ENCODE measurements at regions not wholly inside any gene's neighbourhood (a gene's known extent, or its start where the extent isn't known, plus 50 kb on each side); places are given as distances from the start of the nearest gene placed in this dataset.

DNA sequence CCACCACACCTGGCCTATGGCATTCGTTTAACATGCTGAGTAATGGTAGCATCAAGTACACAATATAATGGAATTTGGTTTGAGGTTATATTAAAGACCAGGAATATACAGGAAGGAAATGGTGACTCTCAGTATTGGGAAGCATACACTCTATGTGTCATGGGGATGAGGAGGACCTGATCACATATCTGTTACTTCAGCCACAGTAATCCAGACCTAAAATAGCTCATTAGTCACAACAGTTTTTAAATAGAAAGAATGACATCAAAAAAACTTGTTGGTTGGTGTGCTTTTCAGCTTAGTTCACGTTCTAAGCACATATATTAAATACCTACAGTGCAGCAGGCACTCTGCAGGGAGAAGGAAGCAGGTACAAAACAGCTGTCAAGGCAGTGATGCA is 52.5 kb upstream of the ATP2C1 start:
- Histone ChIP-seq H3K9me3 (no peaks in the 10 kb centered on the region), H3K4me2 (no peak overlapping the region), H3K4me3 (no peak overlapping the region), H3K27ac (no peak overlapping the region), H3K4me1 (no peaks in the 10 kb centered on the region)
- no peak for FAIRE-seq
- WGBS (ENCODE audit: missing lambda C conversion rate): 16% methylated on average over 2 of the region's 2 CpGs
- ATAC-seq: no peak
- no peak for DNase-seq (ENCODE audit: low read depth in 1 of 2, low spot score in 1 of 2)
- ChIA-PET CTCF (no interaction called here), POLR2A (no interaction called here)
- no peak for TF ChIP-seq NPAS2 (CRISPR knock-in tag; IDR thresholded peaks at IDR 0.05; ENCODE audit: borderline replicate concordance)
- TF ChIP-seq JUNB (IDR thresholded peaks at IDR 0.05): no peak
- TF ChIP-seq RCOR1 (IDR thresholded peaks at IDR 0.05; ENCODE audit: low read depth, low read length): no peak
- TF ChIP-seq ZNF302 (CRISPR knock-in tag; IDR thresholded peaks at IDR 0.05): no peak
- TF ChIP-seq HOXB13 (CRISPR knock-in tag; IDR thresholded peaks at IDR 0.05; ENCODE audit: low read depth): no peak
- TF ChIP-seq JUN (IDR thresholded peaks at IDR 0.05): no peak
- TF ChIP-seq, protein P1, sequence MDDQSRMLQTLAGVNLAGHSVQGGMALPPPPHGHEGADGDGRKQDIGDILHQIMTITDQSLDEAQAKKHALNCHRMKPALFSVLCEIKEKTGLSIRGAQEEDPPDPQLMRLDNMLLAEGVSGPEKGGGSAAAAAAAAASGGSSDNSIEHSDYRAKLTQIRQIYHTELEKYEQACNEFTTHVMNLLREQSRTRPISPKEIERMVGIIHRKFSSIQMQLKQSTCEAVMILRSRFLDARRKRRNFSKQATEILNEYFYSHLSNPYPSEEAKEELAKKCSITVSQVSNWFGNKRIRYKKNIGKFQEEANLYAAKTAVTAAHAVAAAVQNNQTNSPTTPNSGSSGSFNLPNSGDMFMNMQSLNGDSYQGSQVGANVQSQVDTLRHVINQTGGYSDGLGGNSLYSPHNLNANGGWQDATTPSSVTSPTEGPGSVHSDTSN (IDR thresholded peaks at IDR 0.05): no peak
- no peak for TF ChIP-seq FOSL2 (IDR thresholded peaks at IDR 0.05)
- TF ChIP-seq FOSL2 (CRISPR knock-in tag; IDR thresholded peaks at IDR 0.05): no peak
- no peak for TF ChIP-seq KDM1A (IDR thresholded peaks at IDR 0.05; ENCODE audit: low read depth)
- TF ChIP-seq, protein P2, sequence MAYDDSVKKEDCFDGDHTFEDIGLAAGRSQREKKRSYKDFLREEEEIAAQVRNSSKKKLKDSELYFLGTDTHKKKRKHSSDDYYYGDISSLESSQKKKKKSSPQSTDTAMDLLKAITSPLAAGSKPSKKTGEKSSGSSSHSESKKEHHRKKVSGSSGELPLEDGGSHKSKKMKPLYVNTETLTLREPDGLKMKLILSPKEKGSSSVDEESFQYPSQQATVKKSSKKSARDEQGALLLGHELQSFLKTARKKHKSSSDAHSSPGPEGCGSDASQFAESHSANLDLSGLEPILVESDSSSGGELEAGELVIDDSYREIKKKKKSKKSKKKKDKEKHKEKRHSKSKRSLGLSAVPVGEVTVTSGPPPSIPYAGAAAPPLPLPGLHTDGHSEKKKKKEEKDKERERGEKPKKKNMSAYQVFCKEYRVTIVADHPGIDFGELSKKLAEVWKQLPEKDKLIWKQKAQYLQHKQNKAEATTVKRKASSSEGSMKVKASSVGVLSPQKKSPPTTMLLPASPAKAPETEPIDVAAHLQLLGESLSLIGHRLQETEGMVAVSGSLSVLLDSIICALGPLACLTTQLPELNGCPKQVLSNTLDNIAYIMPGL (CRISPR knock-in tag; IDR thresholded peaks at IDR 0.05; ENCODE audit: borderline replicate concordance): no peak
- TF ChIP-seq PHF8 (IDR thresholded peaks at IDR 0.05; ENCODE audit: borderline replicate concordance, low read depth): no peak
- no peak for TF ChIP-seq HOXA7 (CRISPR knock-in tag; IDR thresholded peaks at IDR 0.05)
- no peak for TF ChIP-seq RAD21 (conservative IDR thresholded peaks at IDR 0.05 in 1 of 2, IDR thresholded peaks at IDR 0.05 in 1 of 2)

DNA sequence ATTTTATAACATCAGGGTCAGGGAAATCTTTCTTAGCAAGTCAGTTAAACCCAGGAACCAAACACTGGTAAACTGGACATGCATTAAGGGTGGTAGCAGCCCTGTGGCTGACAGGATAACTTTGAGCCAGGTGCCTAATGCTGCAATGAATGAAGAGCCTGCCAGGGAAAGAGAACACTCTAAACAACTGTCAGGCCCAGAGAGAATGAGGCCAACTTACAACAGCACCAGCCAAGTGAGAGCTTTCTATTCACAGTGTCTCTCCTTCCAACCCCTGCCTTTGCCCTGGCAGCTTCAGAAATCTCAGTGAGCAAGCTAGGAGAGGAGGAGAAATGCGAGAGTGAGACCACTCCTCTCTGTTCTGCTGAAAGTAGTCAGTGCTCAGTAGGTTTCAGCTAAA is 50.4 kb upstream of the ATP2C1 start:
- ChIA-PET POLR2A (no interaction called here), CTCF (no interaction called here)
- 9% methylated on average over 1 of the region's 1 CpG for WGBS (ENCODE audit: missing lambda C conversion rate)
- H3K4me2 ChIP-seq: no peak overlapping the region
- no peak for FAIRE-seq
- no peaks in the 10 kb centered on the region for H3K9me3 ChIP-seq
- TF ChIP-seq RFX5 (IDR thresholded peaks at IDR 0.05) (no peak), SREBF2 (IDR thresholded peaks at IDR 0.05) (no peak), HOXB13 (CRISPR knock-in tag; IDR thresholded peaks at IDR 0.05; ENCODE audit: low read depth) (no peak), KDM5A (IDR thresholded peaks at IDR 0.05) (no peak), CHD2 (IDR thresholded peaks at IDR 0.05; ENCODE audit: low read length, partially characterized antibody) (no peak), EHF (CRISPR knock-in tag; IDR thresholded peaks at IDR 0.05) (no peak), HDAC2 (IDR thresholded peaks at IDR 0.05) (no peak), TP53 (CRISPR knock-in tag; IDR thresholded peaks at IDR 0.05) (no peak)
- TF ChIP-seq, protein P3, sequence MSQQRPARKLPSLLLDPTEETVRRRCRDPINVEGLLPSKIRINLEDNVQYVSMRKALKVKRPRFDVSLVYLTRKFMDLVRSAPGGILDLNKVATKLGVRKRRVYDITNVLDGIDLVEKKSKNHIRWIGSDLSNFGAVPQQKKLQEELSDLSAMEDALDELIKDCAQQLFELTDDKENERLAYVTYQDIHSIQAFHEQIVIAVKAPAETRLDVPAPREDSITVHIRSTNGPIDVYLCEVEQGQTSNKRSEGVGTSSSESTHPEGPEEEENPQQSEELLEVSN (IDR thresholded peaks at IDR 0.05; ENCODE audit: borderline replicate concordance, low read depth): no peak
- TF ChIP-seq, protein P4, sequence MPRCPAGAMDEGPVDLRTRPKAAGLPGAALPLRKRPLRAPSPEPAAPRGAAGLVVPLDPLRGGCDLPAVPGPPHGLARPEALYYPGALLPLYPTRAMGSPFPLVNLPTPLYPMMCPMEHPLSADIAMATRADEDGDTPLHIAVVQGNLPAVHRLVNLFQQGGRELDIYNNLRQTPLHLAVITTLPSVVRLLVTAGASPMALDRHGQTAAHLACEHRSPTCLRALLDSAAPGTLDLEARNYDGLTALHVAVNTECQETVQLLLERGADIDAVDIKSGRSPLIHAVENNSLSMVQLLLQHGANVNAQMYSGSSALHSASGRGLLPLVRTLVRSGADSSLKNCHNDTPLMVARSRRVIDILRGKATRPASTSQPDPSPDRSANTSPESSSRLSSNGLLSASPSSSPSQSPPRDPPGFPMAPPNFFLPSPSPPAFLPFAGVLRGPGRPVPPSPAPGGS (IDR thresholded peaks at IDR 0.05): no peak
- TF ChIP-seq, protein P5, sequence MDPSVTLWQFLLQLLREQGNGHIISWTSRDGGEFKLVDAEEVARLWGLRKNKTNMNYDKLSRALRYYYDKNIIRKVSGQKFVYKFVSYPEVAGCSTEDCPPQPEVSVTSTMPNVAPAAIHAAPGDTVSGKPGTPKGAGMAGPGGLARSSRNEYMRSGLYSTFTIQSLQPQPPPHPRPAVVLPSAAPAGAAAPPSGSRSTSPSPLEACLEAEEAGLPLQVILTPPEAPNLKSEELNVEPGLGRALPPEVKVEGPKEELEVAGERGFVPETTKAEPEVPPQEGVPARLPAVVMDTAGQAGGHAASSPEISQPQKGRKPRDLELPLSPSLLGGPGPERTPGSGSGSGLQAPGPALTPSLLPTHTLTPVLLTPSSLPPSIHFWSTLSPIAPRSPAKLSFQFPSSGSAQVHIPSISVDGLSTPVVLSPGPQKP (IDR thresholded peaks at IDR 0.05; ENCODE audit: low read depth, low read length): no peak
- H3K4me3 ChIP-seq: no peak overlapping the region
- DNase-seq (ENCODE audit: low read depth in 1 of 2, low spot score in 1 of 2): no peak
- no peaks in the 10 kb centered on the region for H3K4me1 ChIP-seq
- H3K27ac ChIP-seq: no peak overlapping the region
- no peak for ATAC-seq
